Vagina (tissue), 2 donors: ENCODE measurements at regions not wholly inside any gene's neighbourhood (a gene's known extent, or its start where the extent isn't known, plus 50 kb on each side); places are given as distances from the start of the nearest gene placed in this dataset.
A peak's percentile ranks its signal among the peaks of the same experiment; 100 is the strongest.

ENCODE experiments used
- DNase-seq, 2 donors: peaks; one replicate each; pipeline ENCODE4 v3.0.0-alpha.2; 2017; ENCODE audit errors: extremely low spot score in 2 of 2
- H3K27ac ChIP-seq: fragments of 200-600 bp; sonication (generic); one replicate; pipeline ENCODE4 v1.5.1; 2019
- H3K27me3 ChIP-seq: fragments of 200-600 bp; sonication (generic); one replicate; pipeline ENCODE4 v1.5.1; 2019
- H3K36me3 ChIP-seq, 2 donors: fragments of 200-600 bp; sonication (generic); one replicate each; pipeline ENCODE4 v1.5.1; 2017 to 2019
- H3K4me1 ChIP-seq: fragments of 200-600 bp; sonication (generic); one replicate; pipeline ENCODE4 v1.5.1; 2019
- H3K4me3 ChIP-seq, 2 donors: fragments of 200-600 bp; sonication (generic); 1 replicate in 1 of 2; 2 replicates in 1 of 2; pipeline ENCODE4 v1.5.1; 2016 to 2019
- H3K9me3 ChIP-seq: fragments of 200-600 bp; sonication (generic); one replicate; pipeline ENCODE4 v1.5.1; 2019
- CTCF ChIP-seq, 3 experiments: fragments of 450-650 bp in 2 of 3; fragments of 200-600 bp in 1 of 3; sonication (generic) in 1 of 3; IDR thresholded peaks; one replicate each; pipeline ENCODE4 v1.5.1; 2017 to 2019; ENCODE audit warnings: antibody characterized with exemption in 3 of 3, mild to moderate bottlenecking in 2 of 3, moderate library complexity in 2 of 3
- POLR2A ChIP-seq, 2 donors: fragments of 450-650 bp; IDR thresholded peaks; one replicate each; pipeline ENCODE4 v1.6.1; 2017; ENCODE audit warnings: antibody characterized with exemption in 2 of 2, mild to moderate bottlenecking in 2 of 2, moderate library complexity in 2 of 2
- POLR2AphosphoS5 ChIP-seq, 2 donors: sonication (generic); formaldehyde crosslinking; IDR thresholded peaks; one replicate each; pipeline ENCODE4 v1.9.0; 2017; ENCODE audit warnings: antibody characterized with exemption in 2 of 2, mild to moderate bottlenecking in 2 of 2, low read depth in 1 of 2; ENCODE audit not compliant: insufficient read depth in 1 of 2
- intact Hi-C: fragments of 100-400 bp; cut with DNase I; formaldehyde crosslinking; loops from one replicate; pipeline ENCODE4 v1.15.1; 2023

GRCh38 chr13:73288596-73288995 is 229.8 kb downstream of the KLF5 start:
- Histone ChIP-seq H3K4me1 (no peaks in the 10 kb centered on the region), H3K27ac (no peak overlapping the region), H3K36me3 (no peaks in the 10 kb centered on the region), H3K27me3 (no peaks in the 10 kb centered on the region), H3K4me3 (no peak overlapping the region), H3K9me3 (no peaks in the 10 kb centered on the region)
- DNase-seq = no peak
- TF ChIP-seq CTCF (IDR thresholded peaks at IDR 0.05) = no peak
- no peak for TF ChIP-seq POLR2AphosphoS5 (IDR thresholded peaks at IDR 0.05; ENCODE audit: insufficient read depth in 1 of 2, low read depth in 1 of 2)
- no peak for TF ChIP-seq POLR2A (IDR thresholded peaks at IDR 0.05)
- intact Hi-C loops = no loop called here

- intact Hi-C loops = no loop called here
- H3K27ac ChIP-seq = no peak overlapping the region
- no peaks in the 10 kb centered on the region for H3K36me3 ChIP-seq
Measured at GRCh38 chr13:73287831-73288230, 229.0 kb downstream of the KLF5 start.

GRCh38 chr13:73286942-73287620 is 228.3 kb downstream of the KLF5 start:
- TF ChIP-seq CTCF (IDR thresholded peaks at IDR 0.05) = no peak
- TF ChIP-seq POLR2AphosphoS5 (IDR thresholded peaks at IDR 0.05; ENCODE audit: insufficient read depth in 1 of 2, low read depth in 1 of 2) = peak in 1 of 2 donors; percentile 58
- Histone ChIP-seq H3K27ac (no peak overlapping the region), H3K9me3 (no peaks in the 10 kb centered on the region), H3K27me3 (no peaks in the 10 kb centered on the region), H3K4me3 (no peak overlapping the region), H3K4me1 (no peaks in the 10 kb centered on the region), H3K36me3 (no peaks in the 10 kb centered on the region)
- no peak for DNase-seq
- intact Hi-C loops = no loop called here

More at GRCh38 chr13:73287831-73288230, 229.0 kb downstream of the KLF5 start:
- H3K4me3 ChIP-seq = no peak overlapping the region
- no peaks in the 10 kb centered on the region for H3K9me3 ChIP-seq
- no peaks in the 10 kb centered on the region for H3K27me3 ChIP-seq
- no peaks in the 10 kb centered on the region for H3K4me1 ChIP-seq
- DNase-seq = no peak
- TF ChIP-seq POLR2AphosphoS5 (IDR thresholded peaks at IDR 0.05; ENCODE audit: insufficient read depth in 1 of 2, low read depth in 1 of 2) (no peak), POLR2A (IDR thresholded peaks at IDR 0.05) (no peak), CTCF (IDR thresholded peaks at IDR 0.05) (no peak)

GRCh38 chr13:73286177-73286576 is 227.4 kb downstream of the KLF5 start:
- no peak for DNase-seq
- intact Hi-C loops = no loop called here
- Histone ChIP-seq H3K4me1 (no peaks in the 10 kb centered on the region), H3K27ac (no peak overlapping the region), H3K9me3 (no peaks in the 10 kb centered on the region), H3K36me3 (no peaks in the 10 kb centered on the region), H3K27me3 (no peaks in the 10 kb centered on the region), H3K4me3 (no peak overlapping the region)
- TF ChIP-seq CTCF (IDR thresholded peaks at IDR 0.05) = no peak
- TF ChIP-seq POLR2AphosphoS5 (IDR thresholded peaks at IDR 0.05; ENCODE audit: insufficient read depth in 1 of 2, low read depth in 1 of 2) = no peak
- no peak for TF ChIP-seq POLR2A (IDR thresholded peaks at IDR 0.05)

GRCh38 chr13:73284081-73284874 is 225.5 kb downstream of the KLF5 start:
- no peaks in the 10 kb centered on the region for H3K4me1 ChIP-seq
- DNase-seq = no peak
- H3K27me3 ChIP-seq = no peaks in the 10 kb centered on the region
- H3K36me3 ChIP-seq = no peaks in the 10 kb centered on the region
- TF ChIP-seq POLR2AphosphoS5 (IDR thresholded peaks at IDR 0.05; ENCODE audit: insufficient read depth in 1 of 2, low read depth in 1 of 2) (no peak), CTCF (IDR thresholded peaks at IDR 0.05) (no peak), POLR2A (IDR thresholded peaks at IDR 0.05) (no peak)
- no peaks in the 10 kb centered on the region for H3K9me3 ChIP-seq
- intact Hi-C loops = no loop called here
- H3K4me3 ChIP-seq = no peak overlapping the region
- H3K27ac ChIP-seq = no peak overlapping the region
